Hepatocyte (in vitro differentiated cells): ENCODE measurements at regions not wholly inside any gene's neighbourhood (a gene's known extent, or its start where the extent isn't known, plus 50 kb on each side); places are given as distances from the start of the nearest gene placed in this dataset.

ENCODE experiments used
- CTCF ChIP-seq: fragments of 200-600 bp; sonication (generic); IDR thresholded peaks from 2 replicates; pipeline ENCODE4 v1.5.1; 2016; ENCODE audit warnings: antibody characterized with exemption, mild to moderate bottlenecking; ENCODE audit not compliant: poor library complexity
- EZH2 ChIP-seq: fragments of 200-600 bp; sonication (generic); IDR thresholded peaks from 2 replicates; pipeline ENCODE4 v1.6.1; 2016; ENCODE audit warnings: antibody characterized with exemption, mild to moderate bottlenecking, borderline replicate concordance

DNA sequence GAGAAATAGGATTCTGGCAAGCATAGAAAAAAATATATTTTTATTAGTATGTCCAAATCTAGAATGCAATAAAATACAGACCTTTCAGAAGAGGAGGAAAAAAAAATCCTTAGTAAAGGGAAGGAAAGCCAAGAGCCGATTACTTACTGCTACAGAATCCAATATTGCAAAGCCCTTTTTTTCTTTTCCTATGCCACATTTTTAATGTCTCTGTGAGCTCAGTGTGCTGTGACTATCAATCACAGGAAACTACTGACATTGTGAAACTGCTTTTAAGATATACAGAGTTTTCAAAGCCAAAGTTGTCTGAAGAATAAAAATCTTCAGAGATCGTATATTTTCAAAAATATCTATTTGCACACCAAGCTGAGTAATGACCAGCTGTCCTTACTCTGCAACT is 120.4 kb downstream of the CHD9NB start:
- TF ChIP-seq CTCF (no peak), EZH2 (no peak)
